IMR-90 (cell line): ENCODE measurements at regions not wholly inside any gene's neighbourhood (a gene's known extent, or its start where the extent isn't known, plus 50 kb on each side); places are given as distances from the start of the nearest gene placed in this dataset.

Experiments
- ATAC-seq: fragments of 200-7000 bp; cut with Tn5 transposase; 2 replicates; pipeline ENCODE4 v1.9.1; 2020; ENCODE audit warnings: low read depth, mild to moderate bottlenecking, moderate library complexity
- BruUV-seq: library from RNA; stranded (reverse); fragments of 400-500 nt; replicated peaks from 2 replicates; lab custom pipeline; 2021; lab: Mats Ljungman, UMichigan
- CTCF ChIA-PET: fragments of 300-600 bp; formaldehyde crosslinking; extraction: SDS; loops from one replicate; lab custom pipeline; 2021; ENCODE audit warnings: antibody characterized with exemption; lab: Yijun Ruan, JAX
- POLR2A ChIA-PET: fragments of 300-600 bp; sonication (Branson Sonifier 250); formaldehyde crosslinking; loops from one replicate; lab custom pipeline; 2022; ENCODE audit warnings: antibody characterized with exemption; ENCODE audit not compliant: unreplicated experiment; lab: Charles Lee
- DNase-seq: peaks from one replicate; pipeline ENCODE4 v3.0.0; 2013
- H2AFZ ChIP-seq: replicated peaks from 2 replicates; pipeline ENCODE3; 2013; ENCODE audit warnings: low read length, mild to moderate bottlenecking; ENCODE audit not compliant: poor library complexity
- H2AK5ac ChIP-seq: 2 replicates; pipeline ENCODE4 v1.6.1; 2013; ENCODE audit warnings: low read depth, low read length, inconsistent platforms
- H2AK9ac ChIP-seq: replicated peaks from 2 replicates; pipeline ENCODE3; 2013; ENCODE audit warnings: mild to moderate bottlenecking, low read depth, low read length, moderate library complexity; ENCODE audit not compliant: poor library complexity
- H2BK120ac ChIP-seq: 2 replicates; pipeline ENCODE4 v1.6.1; 2013; ENCODE audit warnings: low read depth, low read length, inconsistent platforms
- H2BK15ac ChIP-seq: 3 replicates; pipeline ENCODE4 v1.6.1; 2013; ENCODE audit warnings: low read depth, low read length, inconsistent platforms
- H2BK20ac ChIP-seq: 2 replicates; pipeline ENCODE4 v1.6.1; 2013; ENCODE audit warnings: low read depth, mild to moderate bottlenecking, inconsistent platforms, low read length, moderate library complexity
- H2BK5ac ChIP-seq: 2 replicates; pipeline ENCODE4 v1.6.1; 2013; ENCODE audit warnings: mild to moderate bottlenecking, low read depth, low read length, inconsistent platforms; ENCODE audit not compliant: poor library complexity, severe bottlenecking
- H3K14ac ChIP-seq: replicated peaks from 2 replicates; pipeline ENCODE4 v1.6.1; 2013; ENCODE audit warnings: low read depth, low read length, inconsistent platforms
- H3K18ac ChIP-seq: 2 replicates; pipeline ENCODE4 v1.6.1; 2013; ENCODE audit warnings: low read depth, low read length, control low read depth
- H3K23ac ChIP-seq: 2 replicates; pipeline ENCODE4 v1.6.1; 2013; ENCODE audit warnings: low read depth, low read length, inconsistent platforms
- H3K27ac ChIP-seq: 2 replicates; pipeline ENCODE4 v1.5.1; 2013; ENCODE audit warnings: mild to moderate bottlenecking, control low read depth, low read length; ENCODE audit not compliant: insufficient read depth
- H3K27me3 ChIP-seq: 2 replicates; pipeline ENCODE4 v1.6.1; 2013; ENCODE audit warnings: low read length; ENCODE audit not compliant: control insufficient read depth, insufficient read depth
- H3K36me3 ChIP-seq: 2 replicates; pipeline ENCODE4 v1.6.1; 2013; ENCODE audit warnings: low read length, mixed read lengths; ENCODE audit not compliant: control insufficient read depth, insufficient read depth
- H3K4ac ChIP-seq: 2 replicates; pipeline ENCODE4 v1.6.1; 2013; ENCODE audit warnings: low read depth, low read length, inconsistent platforms
- H3K4me1 ChIP-seq: 2 replicates; pipeline ENCODE4 v1.6.1; 2013; ENCODE audit warnings: low read length, mixed read lengths; ENCODE audit not compliant: control insufficient read depth, insufficient read depth
- H3K4me2 ChIP-seq: 2 replicates; pipeline ENCODE4 v1.6.1; 2013; ENCODE audit warnings: low read depth, mild to moderate bottlenecking, control low read depth, low read length, moderate library complexity
- H3K4me3 ChIP-seq: 2 replicates; pipeline ENCODE4 v1.5.1; 2013; ENCODE audit warnings: low read depth, mild to moderate bottlenecking, control low read depth, low read length, moderate library complexity; ENCODE audit not compliant: insufficient read depth
- H3K56ac ChIP-seq: 2 replicates; pipeline ENCODE4 v1.6.1; 2013; ENCODE audit warnings: low read length, inconsistent platforms; ENCODE audit not compliant: insufficient read depth; ENCODE audit errors: extremely low read depth
- H3K79me1 ChIP-seq, 2 experiments: 2 replicates each; pipeline ENCODE4 v1.6.1; 2013; ENCODE audit warnings: low read length in 2 of 2, inconsistent platforms in 1 of 2, low read depth in 1 of 2
- H3K9ac ChIP-seq: 2 replicates; pipeline ENCODE4 v1.6.1; 2013; ENCODE audit warnings: low read depth, low read length, control low read depth
- H3K9me1 ChIP-seq: 2 replicates; pipeline ENCODE4 v1.6.1; 2013; ENCODE audit warnings: low read length, inconsistent platforms; ENCODE audit not compliant: insufficient read depth
- H3K9me3 ChIP-seq: 2 replicates; pipeline ENCODE4 v1.6.1; 2013; ENCODE audit warnings: low read length; ENCODE audit not compliant: control insufficient read depth, insufficient read depth
- H4K20me1 ChIP-seq: 2 replicates; pipeline ENCODE4 v1.6.1; 2013; ENCODE audit warnings: low read length, inconsistent platforms; ENCODE audit not compliant: insufficient read depth
- H4K5ac ChIP-seq: 2 replicates; pipeline ENCODE4 v1.6.1; 2013; ENCODE audit warnings: mild to moderate bottlenecking, low read depth, low read length, control low read depth
- H4K8ac ChIP-seq, 2 experiments: 2 replicates each; pipeline ENCODE4 v1.6.1; 2013; ENCODE audit warnings: low read depth in 2 of 2, low read length in 2 of 2, control low read depth in 1 of 2, inconsistent platforms in 1 of 2
- H4K91ac ChIP-seq: 2 replicates; pipeline ENCODE4 v1.6.1; 2013; ENCODE audit warnings: low read depth, low read length, inconsistent platforms; ENCODE audit not compliant: insufficient read depth
- BHLHE40 ChIP-seq: fragments of 150-350 bp; IDR thresholded peaks from 2 replicates; pipeline ENCODE4 v1.6.1; 2016; ENCODE audit warnings: mild to moderate bottlenecking, low read depth, low read length
- CEBPB ChIP-seq: IDR thresholded peaks from 2 replicates; pipeline ENCODE4 v1.6.1; 2012; ENCODE audit warnings: low read depth, low read length, improper control_type of control experiment
- CHD1 ChIP-seq: IDR thresholded peaks from 2 replicates; pipeline ENCODE4 v1.6.1; 2012; ENCODE audit warnings: low read depth, low read length, improper control_type of control experiment
- ELK1 ChIP-seq: fragments of 150-350 bp; IDR thresholded peaks from 2 replicates; pipeline ENCODE4 v1.6.1; 2016; ENCODE audit warnings: low read depth, mild to moderate bottlenecking, low read length, moderate library complexity, borderline replicate concordance
- FOS ChIP-seq: fragments of 150-350 bp; IDR thresholded peaks from 2 replicates; pipeline ENCODE4 v1.6.1; 2016; ENCODE audit warnings: low read depth, low read length
- MAFK ChIP-seq: IDR thresholded peaks from 2 replicates; pipeline ENCODE4 v1.6.1; 2012; ENCODE audit warnings: low read depth, low read length, improper control_type of control experiment
- MAZ ChIP-seq: IDR thresholded peaks from 2 replicates; pipeline ENCODE4 v1.6.1; 2012; ENCODE audit warnings: low read depth, mild to moderate bottlenecking, low read length, improper control_type of control experiment, moderate library complexity, borderline replicate concordance
- MXI1 ChIP-seq: IDR thresholded peaks from 2 replicates; pipeline ENCODE4 v1.6.1; 2012; ENCODE audit warnings: low read depth, mild to moderate bottlenecking, low read length, moderate library complexity, borderline replicate concordance
- NFE2L2 ChIP-seq: fragments of 150-350 bp; IDR thresholded peaks from 2 replicates; pipeline ENCODE4 v1.6.1; 2016; ENCODE audit warnings: low read depth, mild to moderate bottlenecking, low read length
- POLR2A ChIP-seq: IDR thresholded peaks from 2 replicates; pipeline ENCODE4 v1.6.1; 2012; ENCODE audit warnings: mild to moderate bottlenecking, low read depth, low read length
- RAD21 ChIP-seq: IDR thresholded peaks from 2 replicates; pipeline ENCODE4 v1.6.1; 2012; ENCODE audit warnings: low read length, improper control_type of control experiment
- RCOR1 ChIP-seq: IDR thresholded peaks from 2 replicates; pipeline ENCODE4 v1.6.1; 2012; ENCODE audit warnings: mild to moderate bottlenecking, low read length, improper control_type of control experiment; ENCODE audit not compliant: insufficient replicate concordance
- RFX5 ChIP-seq: IDR thresholded peaks from 2 replicates; pipeline ENCODE4 v1.8.0; 2012; ENCODE audit warnings: low read depth, mild to moderate bottlenecking, low read length, moderate library complexity
- SMC3 ChIP-seq: fragments of 150-350 bp; IDR thresholded peaks from 2 replicates; pipeline ENCODE4 v1.6.1; 2016; ENCODE audit warnings: low read depth, mild to moderate bottlenecking, antibody characterized with exemption, low read length, moderate library complexity
- USF2 ChIP-seq: fragments of 150-350 bp; IDR thresholded peaks from 2 replicates; pipeline ENCODE4 v1.6.1; 2017; ENCODE audit warnings: mild to moderate bottlenecking, antibody characterized with exemption, low read length, low read depth
- WGBS, 2 experiments: methylation state at CpG; one replicate each; pipeline versions ENCODE4 v1.1.5 to v1.1.7; 2013; ENCODE audit warnings: missing lambda C conversion rate in 2 of 2; ENCODE audit not compliant: insufficient read length in 1 of 2; ENCODE audit errors: extremely low coverage in 2 of 2; 5-methylcytosine and 5-hydroxymethylcytosine counted together
- dilution Hi-C: fragments of 300-500 bp; cut with HindIII; formaldehyde crosslinking; loops from one replicate; pipeline ENCODE4 v1.14.3; 2018; ENCODE audit warnings: low sequenced_read_pairs; ENCODE audit not compliant: unreplicated experiment
- in situ Hi-C: fragments of 300-500 bp; cut with MboI; formaldehyde crosslinking; loops from 3 replicates; pipeline ENCODE4 v1.14.3; 2019; ENCODE audit warnings: low sequenced_read_pairs, inconsistent platforms, mixed read lengths
- intact Hi-C: fragments of 100-400 bp; cut with micrococcal nuclease; formaldehyde crosslinking; loops from 2 replicates; pipeline ENCODE4 v1.10.0; 2022
- TF ChIP-seq, protein P1 (sequence below): conservative IDR thresholded peaks from 2 replicates; pipeline ENCODE4 v1.5.1; 2012; ENCODE audit warnings: mild to moderate bottlenecking, low read depth, low read length, improper control_type of control experiment

DNA sequence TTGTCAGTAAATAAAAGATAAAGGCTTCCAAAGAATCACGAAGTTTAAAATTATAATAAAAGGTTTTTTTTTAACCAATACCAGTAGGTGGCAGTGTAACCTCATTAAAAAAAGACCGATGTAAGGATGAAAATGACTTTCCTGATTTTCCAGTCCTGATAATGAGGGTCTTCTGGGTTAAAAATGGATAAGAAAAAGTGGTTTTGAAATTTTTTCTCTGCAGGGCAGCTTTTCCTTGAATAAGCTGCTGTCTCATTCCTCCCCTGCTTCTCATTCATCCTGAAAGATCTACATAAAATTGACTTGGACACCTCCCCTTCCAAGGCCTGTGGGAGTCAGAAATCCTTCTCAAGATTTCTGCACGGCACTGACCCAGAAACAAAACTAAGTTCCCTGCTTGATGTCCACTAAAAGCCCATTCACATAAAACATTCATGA lies 58.9 kb upstream of the FBXO33 start:
- Histone ChIP-seq H4K8ac (peak overlapping the region in 1 of 2 experiments; percentile 2; a peak in 1 of 4 replicates), H2BK5ac (no peak overlapping the region), H2BK20ac (0 out of 2 replicates have a peak overlapping the region, but pooled peaks have one; percentile 47), H3K14ac (no peak overlapping the region), H4K5ac (no peak overlapping the region), H4K20me1 (no peaks in the 10 kb centered on the region), H3K4me3 (no peak overlapping the region), H2BK15ac (no peak overlapping the region), H3K79me1 (no peaks in the 10 kb centered on the region), H3K23ac (no peak overlapping the region), H2BK120ac (peak overlapping the region; percentile 73; the same call in 1 of the 2 replicates), H3K4ac (no peak overlapping the region), H3K27ac (no peak overlapping the region), H3K36me3 (no peaks in the 10 kb centered on the region), H3K4me2 (no peak overlapping the region), H2AK9ac (no peak overlapping the region), H3K27me3 (no peaks in the 10 kb centered on the region), H3K9me1 (no peaks in the 10 kb centered on the region), H3K9me3 (no peaks in the 10 kb centered on the region), H3K18ac (peak overlapping the region; percentile 35; the same call in 1 of the 2 replicates), H2AK5ac (no peak overlapping the region), H3K9ac (no peak overlapping the region), H4K91ac (0 out of 2 replicates have a peak overlapping the region, but pooled peaks have one; percentile 2), H2AFZ (no peak overlapping the region), H3K4me1 (peaks cover 3% of the 10 kb centered on the region; the same call in 1 of the 2 replicates), H3K56ac (no peak overlapping the region)
- no TSS peak for BruUV-seq
- DNase-seq (peak; percentile 52), ATAC-seq (0 out of 2 replicates have a peak, but pooled peaks have one; percentile 34)
- intact Hi-C loops (no loop called here), in situ Hi-C loops (no loop called here), dilution Hi-C loops (no loop called here)
- TF ChIP-seq CHD1 (no peak), RFX5 (no peak), RCOR1 (no peak), MAFK (no peak), ELK1 (no peak), MXI1 (no peak), POLR2A (no peak), CEBPB (no peak), SMC3 (0 out of 2 replicates have a peak, but pooled peaks have one; percentile 19), NFE2L2 (no peak), MAZ (no peak), BHLHE40 (no peak), USF2 (no peak), RAD21 (peak; percentile 53), FOS (no peak)
- TF ChIP-seq, protein P1, sequence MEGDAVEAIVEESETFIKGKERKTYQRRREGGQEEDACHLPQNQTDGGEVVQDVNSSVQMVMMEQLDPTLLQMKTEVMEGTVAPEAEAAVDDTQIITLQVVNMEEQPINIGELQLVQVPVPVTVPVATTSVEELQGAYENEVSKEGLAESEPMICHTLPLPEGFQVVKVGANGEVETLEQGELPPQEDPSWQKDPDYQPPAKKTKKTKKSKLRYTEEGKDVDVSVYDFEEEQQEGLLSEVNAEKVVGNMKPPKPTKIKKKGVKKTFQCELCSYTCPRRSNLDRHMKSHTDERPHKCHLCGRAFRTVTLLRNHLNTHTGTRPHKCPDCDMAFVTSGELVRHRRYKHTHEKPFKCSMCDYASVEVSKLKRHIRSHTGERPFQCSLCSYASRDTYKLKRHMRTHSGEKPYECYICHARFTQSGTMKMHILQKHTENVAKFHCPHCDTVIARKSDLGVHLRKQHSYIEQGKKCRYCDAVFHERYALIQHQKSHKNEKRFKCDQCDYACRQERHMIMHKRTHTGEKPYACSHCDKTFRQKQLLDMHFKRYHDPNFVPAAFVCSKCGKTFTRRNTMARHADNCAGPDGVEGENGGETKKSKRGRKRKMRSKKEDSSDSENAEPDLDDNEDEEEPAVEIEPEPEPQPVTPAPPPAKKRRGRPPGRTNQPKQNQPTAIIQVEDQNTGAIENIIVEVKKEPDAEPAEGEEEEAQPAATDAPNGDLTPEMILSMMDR, result peak; percentile 53
- CTCF ChIA-PET, result interaction anchor here (0.7 kb wide), 1 partner anchor 42 kb away, joined by 3 read pairs; no protein-coding TSS in a partner anchor
- POLR2A ChIA-PET, result no interaction called here
- no CpG with 5 or more reads among the region's 3 CpGs for whole genome bisulfite sequencing, 2 experiments
